ENCODE measurements at regions not wholly inside any gene's neighbourhood (a gene's known extent, or its start where the extent isn't known, plus 50 kb on each side); places are given as distances from the start of the nearest gene placed in this dataset.
"Not testable (repeated sequence)": the region's sequence is repeated elsewhere in the genome, so short reads cannot be mapped to it uniquely, and the experiment has no call there.

- Histone ChIP-seq H3K4me3 (no peak overlapping the region), H3K4me1 (peaks cover 8% of the 10 kb centered on the region), H3K36me3 (no peaks in the 10 kb centered on the region), H3K9ac (no peak overlapping the region), H4K20me1 (ENCODE audit: low read depth) (no peaks in the 10 kb centered on the region), H3K79me2 (ENCODE audit: low read depth) (no peaks in the 10 kb centered on the region), H2AFZ (replicated peaks) (no peak overlapping the region), H3K27me3 (no peaks in the 10 kb centered on the region), H3K4me2 (no peak overlapping the region), H3K27ac (no peak overlapping the region), H3F3A (ENCODE audit: low read depth) (peaks cover 6% of the 10 kb centered on the region), H3K9me3 (ENCODE audit: low read depth) (no peaks in the 10 kb centered on the region)
- Mint-ChIP-seq H3K4me3 (peak overlapping the region; percentile 44), H3K36me3 (no peaks in the 10 kb centered on the region), H3K9me3 (no peaks in the 10 kb centered on the region), H3K27me3 (ENCODE audit: insufficient read depth, low read depth) (peaks cover 9% of the 10 kb centered on the region), H3K27ac (no peak overlapping the region), H3K4me1 (peaks cover 19% of the 10 kb centered on the region)
- DNase-seq (ENCODE audit: low spot score), result no peak
- TF ChIP-seq, protein P1, sequence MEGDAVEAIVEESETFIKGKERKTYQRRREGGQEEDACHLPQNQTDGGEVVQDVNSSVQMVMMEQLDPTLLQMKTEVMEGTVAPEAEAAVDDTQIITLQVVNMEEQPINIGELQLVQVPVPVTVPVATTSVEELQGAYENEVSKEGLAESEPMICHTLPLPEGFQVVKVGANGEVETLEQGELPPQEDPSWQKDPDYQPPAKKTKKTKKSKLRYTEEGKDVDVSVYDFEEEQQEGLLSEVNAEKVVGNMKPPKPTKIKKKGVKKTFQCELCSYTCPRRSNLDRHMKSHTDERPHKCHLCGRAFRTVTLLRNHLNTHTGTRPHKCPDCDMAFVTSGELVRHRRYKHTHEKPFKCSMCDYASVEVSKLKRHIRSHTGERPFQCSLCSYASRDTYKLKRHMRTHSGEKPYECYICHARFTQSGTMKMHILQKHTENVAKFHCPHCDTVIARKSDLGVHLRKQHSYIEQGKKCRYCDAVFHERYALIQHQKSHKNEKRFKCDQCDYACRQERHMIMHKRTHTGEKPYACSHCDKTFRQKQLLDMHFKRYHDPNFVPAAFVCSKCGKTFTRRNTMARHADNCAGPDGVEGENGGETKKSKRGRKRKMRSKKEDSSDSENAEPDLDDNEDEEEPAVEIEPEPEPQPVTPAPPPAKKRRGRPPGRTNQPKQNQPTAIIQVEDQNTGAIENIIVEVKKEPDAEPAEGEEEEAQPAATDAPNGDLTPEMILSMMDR (IDR thresholded peaks at IDR 0.05), result no peak
- no peak for TF ChIP-seq EZH2 (IDR thresholded peaks at IDR 0.05)
- no peak for TF ChIP-seq EZH2phosphoT487 (IDR thresholded peaks at IDR 0.05)
Measured at GRCh38 chr20:56706867-56707360, 77.8 kb downstream of the TFAP2C start.

- no peak overlapping the region for H3K27ac Mint-ChIP-seq
Measured at GRCh38 chr20:56708991-56709390, 79.9 kb downstream of the TFAP2C start.

DNA sequence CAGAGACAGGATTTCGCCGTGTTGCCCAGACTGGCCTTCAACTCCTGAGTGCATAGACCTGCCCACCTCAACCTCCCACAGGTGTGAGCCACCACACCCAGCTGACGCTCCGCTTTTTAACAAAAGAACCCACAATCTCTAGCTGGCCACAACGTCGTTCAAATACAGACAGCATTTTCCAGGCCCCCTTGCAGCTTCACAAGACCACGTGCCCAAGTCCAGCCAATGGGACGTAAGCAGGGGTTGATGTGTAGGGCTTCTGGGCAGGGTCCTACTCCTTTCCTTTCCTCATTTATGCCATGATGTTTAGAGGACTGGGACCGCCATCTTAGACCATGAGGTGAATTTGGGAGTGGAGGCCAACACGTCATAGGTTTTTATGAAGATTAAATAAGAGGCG is 81.0 kb downstream of the TFAP2C start:
- TF ChIP-seq EZH2phosphoT487 (IDR thresholded peaks at IDR 0.05) (no peak), EZH2 (IDR thresholded peaks at IDR 0.05) (no peak)
- TF ChIP-seq, protein P1 (IDR thresholded peaks at IDR 0.05), result no peak
- peaks cover 6% of the 10 kb centered on the region for H3K9me3 Mint-ChIP-seq
- no peak overlapping the region for H3K4me3 Mint-ChIP-seq
- no peak overlapping the region for H3K27ac ChIP-seq
- peaks cover 12% of the 10 kb centered on the region for H3K27me3 Mint-ChIP-seq (ENCODE audit: insufficient read depth, low read depth)
- H3K79me2 ChIP-seq (ENCODE audit: low read depth), result no peaks in the 10 kb centered on the region
- no peak for DNase-seq (ENCODE audit: low spot score)
- no peak overlapping the region for H3K4me3 ChIP-seq
- no peak overlapping the region for H3K4me2 ChIP-seq
- peaks cover 6% of the 10 kb centered on the region for H3F3A ChIP-seq (ENCODE audit: low read depth)
- no peak overlapping the region for H2AFZ ChIP-seq (replicated peaks)
- no peaks in the 10 kb centered on the region for H3K36me3 ChIP-seq
- H3K9me3 ChIP-seq (ENCODE audit: low read depth), result no peaks in the 10 kb centered on the region
- H3K4me1 Mint-ChIP-seq, result peaks cover 36% of the 10 kb centered on the region
- no peaks in the 10 kb centered on the region for H3K27me3 ChIP-seq
- H3K4me1 ChIP-seq, result peaks cover 14% of the 10 kb centered on the region
- no peaks in the 10 kb centered on the region for H4K20me1 ChIP-seq (ENCODE audit: low read depth)
- no peaks in the 10 kb centered on the region for H3K36me3 Mint-ChIP-seq
- no peak overlapping the region for H3K9ac ChIP-seq
- peak overlapping the region; percentile 70 for H3K27ac Mint-ChIP-seq

More at GRCh38 chr20:56708991-56709390, 79.9 kb downstream of the TFAP2C start:
- Histone ChIP-seq H3K9ac (no peak overlapping the region), H3K27me3 (no peaks in the 10 kb centered on the region), H4K20me1 (ENCODE audit: low read depth) (no peaks in the 10 kb centered on the region), H3K4me3 (no peak overlapping the region), H3K79me2 (ENCODE audit: low read depth) (no peaks in the 10 kb centered on the region), H3K36me3 (no peaks in the 10 kb centered on the region), H3K4me1 (peaks cover 12% of the 10 kb centered on the region), H3K9me3 (ENCODE audit: low read depth) (no peaks in the 10 kb centered on the region), H3K4me2 (no peak overlapping the region), H3K27ac (no peak overlapping the region), H3F3A (ENCODE audit: low read depth) (peaks cover 6% of the 10 kb centered on the region), H2AFZ (replicated peaks) (no peak overlapping the region)
- Mint-ChIP-seq H3K4me3 (no peak overlapping the region), H3K9me3 (peaks cover 4% of the 10 kb centered on the region), H3K27me3 (ENCODE audit: insufficient read depth, low read depth) (peaks cover 14% of the 10 kb centered on the region), H3K36me3 (no peaks in the 10 kb centered on the region), H3K4me1 (peaks cover 26% of the 10 kb centered on the region)
- TF ChIP-seq EZH2phosphoT487 (IDR thresholded peaks at IDR 0.05), result no peak
- TF ChIP-seq EZH2 (IDR thresholded peaks at IDR 0.05), result no peak
- TF ChIP-seq, protein P1 (IDR thresholded peaks at IDR 0.05), result no peak
- DNase-seq (ENCODE audit: low spot score), result no peak

GRCh38 chr20:56710577-56710976 is 81.5 kb downstream of the TFAP2C start:
- H3K9me3 Mint-ChIP-seq; H3K9ac ChIP-seq; H3K27ac ChIP-seq; H3K4me3 Mint-ChIP-seq; H3K27me3 ChIP-seq; H2AFZ ChIP-seq (replicated peaks); H4K20me1 ChIP-seq (ENCODE audit: low read depth); DNase-seq (ENCODE audit: low spot score); H3F3A ChIP-seq (ENCODE audit: low read depth); H3K4me2 ChIP-seq; H3K79me2 ChIP-seq (ENCODE audit: low read depth); H3K36me3 ChIP-seq; H3K4me3 ChIP-seq; H3K27ac Mint-ChIP-seq; H3K9me3 ChIP-seq (ENCODE audit: low read depth); H3K36me3 Mint-ChIP-seq: not testable (repeated sequence)
- Mint-ChIP-seq H3K4me1 (peaks cover 40% of the 10 kb centered on the region), H3K27me3 (ENCODE audit: insufficient read depth, low read depth) (peaks cover 12% of the 10 kb centered on the region)
- H3K4me1 ChIP-seq, result peaks cover 18% of the 10 kb centered on the region
